ENCODE measurements at regions not wholly inside any gene's neighbourhood (a gene's known extent, or its start where the extent isn't known, plus 50 kb on each side); places are given as distances from the start of the nearest gene placed in this dataset.

DNA sequence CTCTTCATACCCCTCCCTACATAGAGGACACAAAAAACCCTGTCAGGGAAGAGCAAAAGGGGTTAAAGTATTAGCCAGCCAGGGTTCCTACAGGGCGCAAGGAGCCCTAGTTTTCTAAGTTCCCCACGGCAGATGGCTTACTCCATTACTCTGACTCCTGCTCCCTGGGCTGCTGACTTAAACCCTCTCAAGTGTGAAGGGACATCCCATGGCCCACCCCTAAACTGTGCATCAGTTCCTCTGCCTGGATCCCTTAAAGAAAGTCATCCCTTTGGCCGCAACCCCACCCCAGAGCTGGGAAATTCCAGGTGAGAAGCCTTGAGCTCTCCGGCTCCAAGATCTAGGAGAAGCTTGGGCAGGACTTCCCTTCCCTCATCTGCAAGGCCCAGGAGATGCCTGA, 236.0 kb downstream of the TOMM20 start:
- Histone ChIP-seq H3K27me3 (ENCODE audit: insufficient read depth, low read depth, low read length) (no peaks in the 10 kb centered on the region), H4K20me1 (ENCODE audit: insufficient read depth) (no peaks in the 10 kb centered on the region), H3K79me2 (replicated peaks; ENCODE audit: insufficient read depth, low read length) (no peaks in the 10 kb centered on the region), H3K9ac (ENCODE audit: low read length) (no peak overlapping the region), H3K36me3 (ENCODE audit: insufficient read depth, low read length) (no peaks in the 10 kb centered on the region), H3F3A (ENCODE audit: insufficient read depth, low read length, poor library complexity, severe bottlenecking) (no peaks in the 10 kb centered on the region), H2AFZ (ENCODE audit: low read depth, low read length) (no peak overlapping the region), H3K27ac (ENCODE audit: low read length) (no peak overlapping the region), H3K4me2 (ENCODE audit: low read length) (no peak overlapping the region), H3K4me3 (ENCODE audit: low read length) (no peak overlapping the region), H3K9me3 (ENCODE audit: low read length) (no peaks in the 10 kb centered on the region), H3K9me2 (ENCODE audit: insufficient read depth, low read length) (no peaks in the 10 kb centered on the region)
- no peak for TF ChIP-seq TAF1 (IDR thresholded peaks at IDR 0.05; ENCODE audit: low read depth)
- no peak for TF ChIP-seq POLR2AphosphoS5 (IDR thresholded peaks at IDR 0.05)
- no peak for TF ChIP-seq EP300 (conservative IDR thresholded peaks at IDR 0.05; ENCODE audit: poor library complexity, severe bottlenecking)
- TF ChIP-seq EZH2 (IDR thresholded peaks at IDR 0.05; ENCODE audit: borderline replicate concordance, insufficient read depth, low read length, poor library complexity, severe bottlenecking), result no peak
- no peak for TF ChIP-seq CTCF (IDR thresholded peaks at IDR 0.05; ENCODE audit: poor library complexity, severe bottlenecking)
- TF ChIP-seq, protein P1, sequence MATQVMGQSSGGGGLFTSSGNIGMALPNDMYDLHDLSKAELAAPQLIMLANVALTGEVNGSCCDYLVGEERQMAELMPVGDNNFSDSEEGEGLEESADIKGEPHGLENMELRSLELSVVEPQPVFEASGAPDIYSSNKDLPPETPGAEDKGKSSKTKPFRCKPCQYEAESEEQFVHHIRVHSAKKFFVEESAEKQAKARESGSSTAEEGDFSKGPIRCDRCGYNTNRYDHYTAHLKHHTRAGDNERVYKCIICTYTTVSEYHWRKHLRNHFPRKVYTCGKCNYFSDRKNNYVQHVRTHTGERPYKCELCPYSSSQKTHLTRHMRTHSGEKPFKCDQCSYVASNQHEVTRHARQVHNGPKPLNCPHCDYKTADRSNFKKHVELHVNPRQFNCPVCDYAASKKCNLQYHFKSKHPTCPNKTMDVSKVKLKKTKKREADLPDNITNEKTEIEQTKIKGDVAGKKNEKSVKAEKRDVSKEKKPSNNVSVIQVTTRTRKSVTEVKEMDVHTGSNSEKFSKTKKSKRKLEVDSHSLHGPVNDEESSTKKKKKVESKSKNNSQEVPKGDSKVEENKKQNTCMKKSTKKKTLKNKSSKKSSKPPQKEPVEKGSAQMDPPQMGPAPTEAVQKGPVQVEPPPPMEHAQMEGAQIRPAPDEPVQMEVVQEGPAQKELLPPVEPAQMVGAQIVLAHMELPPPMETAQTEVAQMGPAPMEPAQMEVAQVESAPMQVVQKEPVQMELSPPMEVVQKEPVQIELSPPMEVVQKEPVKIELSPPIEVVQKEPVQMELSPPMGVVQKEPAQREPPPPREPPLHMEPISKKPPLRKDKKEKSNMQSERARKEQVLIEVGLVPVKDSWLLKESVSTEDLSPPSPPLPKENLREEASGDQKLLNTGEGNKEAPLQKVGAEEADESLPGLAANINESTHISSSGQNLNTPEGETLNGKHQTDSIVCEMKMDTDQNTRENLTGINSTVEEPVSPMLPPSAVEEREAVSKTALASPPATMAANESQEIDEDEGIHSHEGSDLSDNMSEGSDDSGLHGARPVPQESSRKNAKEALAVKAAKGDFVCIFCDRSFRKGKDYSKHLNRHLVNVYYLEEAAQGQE (IDR thresholded peaks at IDR 0.05; ENCODE audit: borderline replicate concordance), result no peak
- no peak for TF ChIP-seq MXI1 (conservative IDR thresholded peaks at IDR 0.05; ENCODE audit: poor library complexity, severe bottlenecking)
- TF ChIP-seq SMC3 (conservative IDR thresholded peaks at IDR 0.05; ENCODE audit: poor library complexity), result no peak
- no peak for TF ChIP-seq RAD21 (conservative IDR thresholded peaks at IDR 0.05)

DNA sequence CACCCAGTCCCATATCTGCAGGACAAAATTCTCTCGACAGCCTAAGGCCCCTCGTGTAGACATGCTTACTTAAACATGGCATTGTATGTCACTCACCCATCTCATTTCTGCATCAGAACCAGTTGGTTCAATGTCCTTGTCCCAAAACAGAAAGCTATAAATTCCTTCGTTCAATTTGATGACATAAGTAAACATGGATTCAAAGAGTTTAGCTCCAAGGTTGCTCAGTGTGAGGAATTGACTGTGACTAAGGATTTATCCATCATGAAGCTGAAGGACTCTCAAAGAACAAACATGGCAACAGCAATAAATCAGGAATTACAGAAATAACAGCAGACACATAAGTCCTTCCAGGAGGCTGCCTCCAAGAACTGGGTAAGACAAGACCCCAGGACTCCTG, 237.2 kb downstream of the TOMM20 start:
- Histone ChIP-seq H3F3A (ENCODE audit: insufficient read depth, low read length, poor library complexity, severe bottlenecking) (no peaks in the 10 kb centered on the region), H2AFZ (ENCODE audit: low read depth, low read length) (no peak overlapping the region), H3K27me3 (ENCODE audit: insufficient read depth, low read depth, low read length) (no peaks in the 10 kb centered on the region), H3K36me3 (ENCODE audit: insufficient read depth, low read length) (no peaks in the 10 kb centered on the region), H3K4me3 (ENCODE audit: low read length) (no peak overlapping the region), H3K4me2 (ENCODE audit: low read length) (no peak overlapping the region), H3K27ac (ENCODE audit: low read length) (no peak overlapping the region), H3K9me2 (ENCODE audit: insufficient read depth, low read length) (no peaks in the 10 kb centered on the region), H3K79me2 (replicated peaks; ENCODE audit: insufficient read depth, low read length) (no peaks in the 10 kb centered on the region), H3K9ac (ENCODE audit: low read length) (no peak overlapping the region), H4K20me1 (ENCODE audit: insufficient read depth) (no peaks in the 10 kb centered on the region), H3K9me3 (ENCODE audit: low read length) (no peaks in the 10 kb centered on the region)
- TF ChIP-seq TAF1 (IDR thresholded peaks at IDR 0.05; ENCODE audit: low read depth) (no peak), CTCF (IDR thresholded peaks at IDR 0.05; ENCODE audit: poor library complexity, severe bottlenecking) (no peak), EP300 (conservative IDR thresholded peaks at IDR 0.05; ENCODE audit: poor library complexity, severe bottlenecking) (no peak), SMC3 (conservative IDR thresholded peaks at IDR 0.05; ENCODE audit: poor library complexity) (no peak)
- TF ChIP-seq, protein P1 (IDR thresholded peaks at IDR 0.05; ENCODE audit: borderline replicate concordance), result no peak

Data from neural cell (in vitro differentiated cells).